HEK293T (cell line): ENCODE measurements at regions not wholly inside any gene's neighbourhood (a gene's known extent, or its start where the extent isn't known, plus 50 kb on each side); places are given as distances from the start of the nearest gene placed in this dataset.
A peak's percentile ranks its signal among the peaks of the same experiment; 100 is the strongest.

Experiments
- CTCF ChIA-PET: fragments of 350-600 bp; formaldehyde crosslinking; extraction: SDS; loops from one replicate; lab custom pipeline; 2021; ENCODE audit warnings: antibody characterized with exemption, inconsistent platforms; lab: Yijun Ruan, JAX
- POLR2A ChIA-PET: fragments of 350-600 bp; formaldehyde crosslinking; extraction: SDS; loops from one replicate; lab custom pipeline; 2020; ENCODE audit warnings: antibody characterized with exemption, inconsistent platforms; lab: Yijun Ruan, JAX
- DNase-seq: peaks from one replicate; pipeline ENCODE4 v3.0.0; 2012; ENCODE audit warnings: mixed read lengths; ENCODE audit errors: extremely low spot score
- ARNT ChIP-seq: fragments of 450-650 bp; IDR thresholded peaks from 2 replicates; pipeline ENCODE4 v1.6.1; 2017; ENCODE audit warnings: mild to moderate bottlenecking
- BHLHE40 ChIP-seq: fragments of 450-650 bp; IDR thresholded peaks from 2 replicates; pipeline ENCODE4 v1.6.1; 2016; ENCODE audit warnings: mild to moderate bottlenecking, moderate library complexity, borderline replicate concordance
- CTBP1 ChIP-seq: fragments of 450-650 bp; IDR thresholded peaks from 2 replicates; pipeline ENCODE4 v1.6.1; 2016; ENCODE audit warnings: borderline replicate concordance
- ELF4 ChIP-seq: fragments of 450-650 bp; IDR thresholded peaks from 2 replicates; pipeline ENCODE4 v1.6.1; 2017; ENCODE audit warnings: antibody characterized with exemption
- FOXA1 ChIP-seq: fragments of 450-650 bp; IDR thresholded peaks from 2 replicates; pipeline ENCODE4 v1.6.1; 2016; ENCODE audit warnings: mild to moderate bottlenecking
- FOXK2 ChIP-seq: fragments of 450-650 bp; IDR thresholded peaks from 2 replicates; pipeline ENCODE4 v1.6.1; 2016; ENCODE audit warnings: mild to moderate bottlenecking
- FOXM1 ChIP-seq: fragments of 450-650 bp; IDR thresholded peaks from 2 replicates; pipeline ENCODE4 v1.6.1; 2017; ENCODE audit warnings: mild to moderate bottlenecking, borderline replicate concordance
- HDGF ChIP-seq: fragments of 450-650 bp; IDR thresholded peaks from 2 replicates; pipeline ENCODE4 v1.6.1; 2017; ENCODE audit warnings: antibody characterized with exemption, borderline replicate concordance
- L3MBTL2 ChIP-seq: fragments of 450-650 bp; conservative IDR thresholded peaks from 2 replicates; pipeline ENCODE4 v1.6.1; 2016; ENCODE audit warnings: mild to moderate bottlenecking
- LEF1 ChIP-seq: fragments of 450-650 bp; IDR thresholded peaks from 2 replicates; pipeline ENCODE4 v1.6.1; 2017; ENCODE audit warnings: mild to moderate bottlenecking, borderline replicate concordance
- NFRKB ChIP-seq: fragments of 450-650 bp; IDR thresholded peaks from 2 replicates; pipeline ENCODE4 v1.6.1; 2016; ENCODE audit warnings: mild to moderate bottlenecking, moderate library complexity
- SP1 ChIP-seq: fragments of 450-650 bp; IDR thresholded peaks from 2 replicates; pipeline ENCODE4 v1.6.1; 2017
- SUZ12 ChIP-seq: fragments of 450-650 bp; IDR thresholded peaks from 2 replicates; pipeline ENCODE4 v1.6.1; 2016; ENCODE audit warnings: mild to moderate bottlenecking
- TARDBP ChIP-seq: fragments of 450-650 bp; IDR thresholded peaks from 2 replicates; pipeline ENCODE4 v1.6.1; 2016
- ZNF384 ChIP-seq: fragments of 450-650 bp; IDR thresholded peaks from 2 replicates; pipeline ENCODE4 v1.6.1; 2016
- TF ChIP-seq, protein P1 (sequence below): fragments of 450-650 bp; IDR thresholded peaks from 2 replicates; pipeline ENCODE4 v1.6.1; 2016

DNA sequence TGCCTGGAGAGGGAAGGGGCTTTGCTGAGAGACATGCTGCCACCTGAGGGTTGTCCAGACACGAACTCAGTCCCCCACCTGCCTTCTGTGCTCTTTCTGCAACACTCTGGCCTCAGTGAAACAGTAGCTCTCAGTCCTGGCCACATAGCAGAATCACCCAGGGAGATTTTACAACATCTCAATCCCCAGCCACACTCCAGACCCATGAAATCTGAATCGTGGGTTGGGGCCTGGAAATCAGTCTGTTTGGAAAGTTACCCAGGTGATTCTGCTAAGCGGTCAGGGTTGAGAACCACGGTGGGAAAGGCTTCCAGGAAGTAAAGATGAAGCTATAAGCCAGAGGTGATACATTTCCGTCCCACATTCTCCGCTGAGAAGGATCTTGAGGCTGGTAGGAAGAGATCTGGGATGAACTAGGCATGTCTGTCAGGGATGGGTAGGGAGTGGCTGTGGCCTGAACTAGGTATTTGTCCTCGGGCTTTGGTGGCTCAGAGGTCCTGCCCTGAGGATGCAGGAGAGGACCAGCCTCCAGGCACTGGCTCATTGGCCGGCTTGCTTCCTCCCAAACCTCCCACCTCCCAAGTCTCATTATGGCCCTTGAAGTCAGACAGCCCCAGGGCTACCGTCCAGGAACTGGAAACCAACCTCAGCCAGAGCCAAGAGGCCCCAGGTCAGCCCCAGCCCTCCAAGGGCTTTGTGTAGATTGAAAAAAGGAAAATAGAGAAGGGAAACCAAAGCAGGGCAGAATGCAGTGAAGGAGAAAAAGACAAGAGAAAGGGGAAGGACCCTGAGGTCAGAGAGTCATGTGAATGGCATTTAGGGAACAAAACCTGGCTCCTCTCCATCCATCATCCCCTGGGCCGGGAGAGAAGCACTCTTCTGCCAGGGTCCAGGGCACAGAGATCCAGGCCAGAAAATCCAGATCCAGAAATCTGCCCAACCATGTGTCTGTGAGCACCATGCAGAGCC is 119.6 kb downstream of the ZFP36L2 start:
- CTCF ChIA-PET = no interaction called here
- POLR2A ChIA-PET = no interaction called here
- no peak for DNase-seq
- no peak for TF ChIP-seq NFRKB

GRCh38 chr2:43105586-43106558 is 120.5 kb downstream of the ZFP36L2 start:
- peak; percentile 41 for DNase-seq
- ChIA-PET CTCF (no interaction called here), POLR2A (no interaction called here)
- TF ChIP-seq ARNT (no peak), FOXM1 (no peak), BHLHE40 (no peak), HDGF (no peak), SUZ12 (no peak), ELF4 (no peak), FOXA1 (no peak), TARDBP (no peak), L3MBTL2 (no peak), NFRKB (no peak), LEF1 (no peak), SP1 (no peak), FOXK2 (no peak)
- TF ChIP-seq, protein P1, sequence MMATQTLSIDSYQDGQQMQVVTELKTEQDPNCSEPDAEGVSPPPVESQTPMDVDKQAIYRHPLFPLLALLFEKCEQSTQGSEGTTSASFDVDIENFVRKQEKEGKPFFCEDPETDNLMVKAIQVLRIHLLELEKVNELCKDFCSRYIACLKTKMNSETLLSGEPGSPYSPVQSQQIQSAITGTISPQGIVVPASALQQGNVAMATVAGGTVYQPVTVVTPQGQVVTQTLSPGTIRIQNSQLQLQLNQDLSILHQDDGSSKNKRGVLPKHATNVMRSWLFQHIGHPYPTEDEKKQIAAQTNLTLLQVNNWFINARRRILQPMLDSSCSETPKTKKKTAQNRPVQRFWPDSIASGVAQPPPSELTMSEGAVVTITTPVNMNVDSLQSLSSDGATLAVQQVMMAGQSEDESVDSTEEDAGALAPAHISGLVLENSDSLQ = no peak

- no peak for TF ChIP-seq FOXA1
- no peak for TF ChIP-seq TARDBP
- TF ChIP-seq CTBP1 = no peak
- TF ChIP-seq FOXM1 = no peak
- no peak for TF ChIP-seq LEF1
- TF ChIP-seq, protein P1 = no peak
- no peak for TF ChIP-seq ELF4
- no peak for TF ChIP-seq SP1
- TF ChIP-seq L3MBTL2 = no peak
- no peak for TF ChIP-seq HDGF
- no peak for TF ChIP-seq ARNT
- ChIA-PET CTCF (no interaction called here), POLR2A (no interaction called here)
- DNase-seq = no peak
Observed at GRCh38 chr2:43104763-43105162, 121.6 kb downstream of the ZFP36L2 start.

GRCh38 chr2:43104106-43104505 is 122.3 kb downstream of the ZFP36L2 start:
- DNase-seq = no peak
- CTCF ChIA-PET = no interaction called here
- no peak for TF ChIP-seq FOXM1
- no peak for TF ChIP-seq BHLHE40
- TF ChIP-seq ZNF384 = no peak
- TF ChIP-seq LEF1 = no peak
- no peak for TF ChIP-seq NFRKB
- TF ChIP-seq, protein P1 = no peak
- no peak for TF ChIP-seq CTBP1
- TF ChIP-seq HDGF = no peak
- no peak for TF ChIP-seq FOXK2
- TF ChIP-seq SUZ12 = no peak
- TF ChIP-seq ARNT = no peak
- no peak for TF ChIP-seq TARDBP
- no peak for TF ChIP-seq L3MBTL2
- no peak for TF ChIP-seq ELF4
- no peak for TF ChIP-seq SP1
- no peak for TF ChIP-seq FOXA1
- POLR2A ChIA-PET = no interaction called here

- DNase-seq = no peak
- TF ChIP-seq SUZ12 = no peak
- TF ChIP-seq TARDBP = no peak
- no peak for TF ChIP-seq SP1
- TF ChIP-seq HDGF = no peak
- TF ChIP-seq LEF1 = no peak
- TF ChIP-seq FOXM1 = no peak
- no peak for TF ChIP-seq ARNT
- TF ChIP-seq, protein P1 = no peak
- CTCF ChIA-PET = interaction anchor here (1.1 kb wide), 1 partner anchor 52 kb away, joined by 5 read pairs; no protein-coding TSS in a partner anchor
- POLR2A ChIA-PET = no interaction called here
Observed at GRCh38 chr2:43103093-43103404, 123.4 kb downstream of the ZFP36L2 start.
